Naive thymus-derived CD8-positive, alpha-beta T cell (primary cell): ENCODE measurements at regions not wholly inside any gene's neighbourhood (a gene's known extent, or its start where the extent isn't known, plus 50 kb on each side); places are given as distances from the start of the nearest gene placed in this dataset.

Experiments used
- ATAC-seq, 2 donors: fragments of 150-1000 bp; cut with Tn5 transposase in 1 of 2; sonication (Bioruptor Pico), chemical (Tn5 transposase) in 1 of 2; 1 replicate in 1 of 2; 2 replicates in 1 of 2; pipeline ENCODE4 v1.10.0; 2021; ENCODE audit warnings: mild to moderate bottlenecking in 2 of 2, moderate library complexity in 2 of 2
- POLR2A ChIA-PET: fragments of 350-600 bp; sonication (Branson Sonifier 250); formaldehyde crosslinking; loops from one replicate; lab custom pipeline; 2021; ENCODE audit warnings: antibody characterized with exemption; lab: Charles Lee
- DNase-seq, 10 donors: peaks; one replicate each; pipeline versions ENCODE4 v3.0.0 to v3.0.0-alpha.2; 2020 to 2022
- H3K27ac Mint-ChIP-seq, 10 donors: one replicate each; pipeline ENCODE4 v1.8.0; 2020 to 2022; ENCODE audit warnings: mild to moderate bottlenecking in 10 of 10, mixed read lengths in 10 of 10, moderate library complexity in 4 of 10, inconsistent platforms in 1 of 10
- H3K27me3 Mint-ChIP-seq, 5 donors: one replicate each; pipeline ENCODE4 v1.8.0; 2021 to 2022; ENCODE audit warnings: mixed read lengths in 5 of 5
- H3K36me3 Mint-ChIP-seq, 3 donors: one replicate each; pipeline ENCODE4 v1.8.0; 2020 to 2022; ENCODE audit warnings: mixed read lengths in 3 of 3, mild to moderate bottlenecking in 2 of 3, inconsistent platforms in 1 of 3
- H3K4me1 Mint-ChIP-seq, 4 donors: one replicate each; pipeline ENCODE4 v1.8.0; 2021 to 2022; ENCODE audit warnings: mixed read lengths in 4 of 4
- H3K4me3 Mint-ChIP-seq, 10 donors: one replicate each; pipeline ENCODE4 v1.8.0; 2020 to 2022; ENCODE audit warnings: mild to moderate bottlenecking in 10 of 10, mixed read lengths in 10 of 10, moderate library complexity in 6 of 10, inconsistent platforms in 1 of 10
- H3K9me3 Mint-ChIP-seq, 9 donors: one replicate each; pipeline ENCODE4 v1.8.0; 2020 to 2022; ENCODE audit warnings: mixed read lengths in 9 of 9, mild to moderate bottlenecking in 3 of 9, inconsistent platforms in 1 of 9, moderate library complexity in 1 of 9

- POLR2A ChIA-PET, result no interaction called here
- Mint-ChIP-seq H3K4me3 (peak overlapping the region; percentile 54 to 89 (median 76)), H3K9me3 (no peaks in the 10 kb centered on the region), H3K27me3 (peaks cover 0 to 19% (median 3%) of the 10 kb centered on the region in 5 donors), H3K36me3 (no peaks in the 10 kb centered on the region), H3K4me1 (peaks cover 14 to 37% (median 28%) of the 10 kb centered on the region in 4 donors), H3K27ac (peak overlapping the region in 9 of 10 donors; percentile 20 to 85 (median 79))
- ATAC-seq (peak; percentile 75 to 92), DNase-seq (peak in 7 of 10 donors; percentile 46 to 74 (median 64))
These were observed 127.9 kb downstream of the PXDC1 start for GRCh38 chr6:3623451-3624249.

DNA sequence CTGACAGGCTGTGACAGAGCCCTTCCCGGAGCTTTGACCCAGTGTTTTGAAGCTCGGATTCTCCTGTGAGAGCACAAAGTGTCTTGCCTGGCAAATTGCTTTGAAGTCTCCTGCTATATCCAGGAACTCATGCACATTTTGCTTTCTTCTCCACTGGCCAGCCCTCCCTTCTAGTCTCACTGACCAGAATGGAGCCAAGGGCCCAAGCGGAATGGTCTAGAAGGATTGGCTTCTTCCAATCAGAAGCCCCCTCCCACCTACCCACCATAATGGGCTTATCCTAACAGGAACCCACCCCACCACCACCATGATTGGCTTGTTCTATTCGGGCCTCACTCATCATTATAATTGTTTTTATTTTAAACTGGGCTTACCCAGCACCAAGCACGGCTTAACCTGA lies 130.1 kb downstream of the PXDC1 start:
- H3K4me1 Mint-ChIP-seq, result peaks cover 5 to 22% (median 15%) of the 10 kb centered on the region in 4 donors
- no peaks in the 10 kb centered on the region for H3K36me3 Mint-ChIP-seq
- DNase-seq (no peak), ATAC-seq (no peak)
- peaks cover 0 to 15% (median 3%) of the 10 kb centered on the region in 5 donors for H3K27me3 Mint-ChIP-seq
- H3K27ac Mint-ChIP-seq, result peak overlapping the region in 2 of 10 donors; percentile 27 to 75
- POLR2A ChIA-PET, result no interaction called here
- H3K4me3 Mint-ChIP-seq, result peak overlapping the region in 1 of 10 donors; percentile 10
- no peaks in the 10 kb centered on the region for H3K9me3 Mint-ChIP-seq

DNA sequence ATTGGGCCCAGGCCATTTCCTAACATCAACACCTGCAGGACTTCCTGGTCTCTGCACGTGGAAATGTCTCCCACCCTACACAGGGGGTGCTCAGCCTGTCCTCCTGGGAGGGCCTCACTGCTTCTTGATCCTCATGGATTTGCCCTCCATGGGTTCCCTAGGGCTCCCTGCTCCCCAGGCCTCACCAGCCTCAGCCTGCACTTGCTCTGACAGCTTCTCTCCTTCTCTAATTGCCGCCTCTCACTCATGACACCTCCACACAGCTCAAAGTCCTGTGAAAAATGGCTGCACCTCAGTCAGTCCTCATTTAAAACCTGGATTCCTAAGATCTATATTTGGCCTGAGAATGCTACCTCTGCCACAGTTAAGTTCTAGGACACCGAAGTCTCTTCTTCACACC lies 130.6 kb downstream of the PXDC1 start:
- H3K27ac Mint-ChIP-seq, result peak overlapping the region in 2 of 10 donors; percentile 25 to 27
- H3K36me3 Mint-ChIP-seq, result no peaks in the 10 kb centered on the region
- ATAC-seq (no peak), DNase-seq (no peak)
- H3K27me3 Mint-ChIP-seq, result peaks cover 0 to 13% (median 3%) of the 10 kb centered on the region in 5 donors
- peaks cover 5 to 22% (median 15%) of the 10 kb centered on the region in 4 donors for H3K4me1 Mint-ChIP-seq
- H3K4me3 Mint-ChIP-seq, result no peak overlapping the region
- POLR2A ChIA-PET, result no interaction called here
- no peaks in the 10 kb centered on the region for H3K9me3 Mint-ChIP-seq

- DNase-seq (no peak), ATAC-seq (no peak)
- Mint-ChIP-seq H3K27ac (no peak overlapping the region), H3K9me3 (no peaks in the 10 kb centered on the region), H3K36me3 (no peaks in the 10 kb centered on the region), H3K4me3 (no peak overlapping the region), H3K27me3 (peaks cover 0 to 13% (median 3%) of the 10 kb centered on the region in 5 donors), H3K4me1 (peaks cover 5 to 22% (median 15%) of the 10 kb centered on the region in 4 donors)
- POLR2A ChIA-PET, result no interaction called here
These were observed 131.1 kb downstream of the PXDC1 start for GRCh38 chr6:3620389-3620788.

GRCh38 chr6:3619800-3620199 lies 131.7 kb downstream of the PXDC1 start:
- H3K4me3 Mint-ChIP-seq, result no peak overlapping the region
- H3K27ac Mint-ChIP-seq, result no peak overlapping the region
- no peak for ATAC-seq
- peaks cover 0 to 13% (median 3%) of the 10 kb centered on the region in 5 donors for H3K27me3 Mint-ChIP-seq
- no peak for DNase-seq
- POLR2A ChIA-PET, result no interaction called here
- no peaks in the 10 kb centered on the region for H3K36me3 Mint-ChIP-seq
- H3K4me1 Mint-ChIP-seq, result peaks cover 5 to 20% (median 14%) of the 10 kb centered on the region in 4 donors
- no peaks in the 10 kb centered on the region for H3K9me3 Mint-ChIP-seq

DNA sequence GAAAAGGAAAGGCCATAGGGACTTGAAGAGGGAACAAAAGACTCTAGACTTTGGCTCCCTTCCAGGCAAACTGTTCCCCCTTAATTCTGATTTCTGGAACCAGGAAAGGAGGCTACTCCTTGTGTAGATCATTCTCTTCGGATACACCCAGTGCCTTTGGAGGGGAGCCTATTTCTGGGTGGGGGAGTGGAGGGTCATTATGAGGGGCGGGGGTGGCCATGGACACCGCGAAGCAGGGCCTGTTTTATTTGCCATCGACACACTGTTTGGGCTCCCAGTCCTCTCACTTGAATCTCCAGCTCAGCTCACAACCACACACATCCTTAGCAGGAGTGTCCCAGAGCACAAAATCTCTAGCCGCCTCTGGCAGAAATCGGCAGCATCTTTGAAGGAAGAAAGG lies 132.3 kb downstream of the PXDC1 start:
- Mint-ChIP-seq H3K4me3 (no peak overlapping the region), H3K36me3 (no peaks in the 10 kb centered on the region), H3K4me1 (peaks cover 5 to 15% (median 10%) of the 10 kb centered on the region in 4 donors), H3K27ac (no peak overlapping the region), H3K27me3 (peaks cover 0 to 12% (median 3%) of the 10 kb centered on the region in 5 donors), H3K9me3 (no peaks in the 10 kb centered on the region)
- ATAC-seq, result no peak
- POLR2A ChIA-PET, result no interaction called here
- no peak for DNase-seq

DNA sequence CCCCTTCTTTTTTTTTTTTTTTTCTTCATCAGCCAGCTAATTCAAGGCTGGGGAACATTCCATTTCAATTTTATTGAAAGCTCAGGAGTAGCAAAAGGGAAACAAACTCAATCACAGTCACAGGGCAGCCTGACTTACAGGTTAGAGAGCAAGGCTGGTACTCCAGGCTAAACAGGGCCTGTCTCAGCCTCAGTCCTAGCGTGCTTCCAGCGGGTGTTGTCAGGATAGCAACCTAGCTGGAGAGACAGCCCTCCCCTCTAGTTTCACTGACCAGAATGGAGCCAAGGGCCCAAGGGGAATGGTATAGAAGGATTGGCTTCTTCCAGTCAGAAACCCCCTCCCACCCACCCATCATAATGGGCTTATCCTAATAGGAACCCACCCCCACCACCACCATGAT lies 132.9 kb downstream of the PXDC1 start:
- Mint-ChIP-seq H3K9me3 (no peaks in the 10 kb centered on the region), H3K4me1 (peaks cover 3 to 10% (median 5%) of the 10 kb centered on the region in 4 donors), H3K27ac (no peak overlapping the region), H3K27me3 (peaks cover 0 to 13% (median 3%) of the 10 kb centered on the region in 5 donors), H3K36me3 (no peaks in the 10 kb centered on the region), H3K4me3 (no peak overlapping the region)
- DNase-seq (no peak), ATAC-seq (no peak)
- POLR2A ChIA-PET, result no interaction called here

DNA sequence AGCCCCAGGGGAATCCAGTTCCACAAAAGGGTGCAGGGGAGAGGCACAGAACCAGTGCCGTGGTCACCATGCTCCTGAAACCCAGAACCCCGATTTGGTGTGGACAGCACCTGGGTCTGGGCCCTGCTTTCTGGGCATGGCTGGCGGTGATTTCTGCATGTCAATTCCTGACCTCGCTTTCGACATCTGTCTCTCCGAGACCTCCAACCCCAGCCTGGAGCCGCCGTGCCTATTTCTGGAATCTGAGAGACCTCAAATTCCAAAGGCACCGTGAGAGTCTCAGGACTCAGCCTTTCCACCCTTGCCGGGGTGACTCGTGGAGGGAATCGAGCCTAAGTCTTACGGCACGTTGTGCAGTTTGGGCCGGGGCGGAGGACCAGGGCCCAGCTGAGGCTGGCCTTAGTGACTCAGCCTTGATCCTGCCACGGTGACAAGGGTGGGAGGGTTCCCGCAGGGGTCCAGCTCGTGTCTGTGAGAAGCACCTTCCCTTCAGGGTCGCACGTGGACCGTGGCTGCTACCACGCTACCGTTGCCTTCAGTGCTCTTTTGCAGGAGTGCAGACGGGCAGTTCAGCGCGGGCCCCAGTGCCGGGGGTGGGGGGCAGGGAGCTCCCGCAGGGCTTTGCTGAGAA lies 133.7 kb downstream of the PXDC1 start:
- Mint-ChIP-seq H3K4me3 (no peak overlapping the region), H3K27me3 (peaks cover 0 to 11% (median 3%) of the 10 kb centered on the region in 5 donors), H3K36me3 (no peaks in the 10 kb centered on the region), H3K27ac (no peak overlapping the region), H3K4me1 (peaks cover 0 to 2% (median 0%) of the 10 kb centered on the region in 4 donors), H3K9me3 (no peaks in the 10 kb centered on the region)
- no peak for ATAC-seq
- DNase-seq, result no peak
- POLR2A ChIA-PET, result no interaction called here

DNA sequence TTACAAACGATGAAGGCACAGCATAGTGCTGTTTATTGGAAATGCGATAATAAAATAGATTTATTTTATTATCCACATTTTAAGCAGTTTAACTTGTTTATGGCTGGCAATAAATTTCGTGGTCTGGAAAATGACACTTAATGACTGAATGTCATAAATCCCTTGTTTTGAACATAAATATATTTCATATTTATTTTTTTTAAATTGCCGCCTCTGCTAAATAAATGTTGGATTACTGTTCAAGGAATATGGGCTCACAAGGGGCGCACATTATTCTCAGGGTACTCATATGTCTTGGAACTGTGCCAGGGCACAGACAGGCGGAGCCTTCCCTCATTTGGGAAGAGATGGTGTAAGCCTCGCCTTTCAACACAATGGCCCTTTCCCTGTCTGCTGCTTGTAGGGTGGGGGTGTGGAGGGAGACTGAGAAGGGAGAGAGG lies 134.3 kb downstream of the PXDC1 start:
- ATAC-seq, result no peak
- H3K27ac Mint-ChIP-seq, result no peak overlapping the region
- no peak for DNase-seq
- no peaks in the 10 kb centered on the region for H3K4me1 Mint-ChIP-seq
- H3K36me3 Mint-ChIP-seq, result no peaks in the 10 kb centered on the region
- no peak overlapping the region for H3K4me3 Mint-ChIP-seq
- peaks cover 0 to 10% (median 3%) of the 10 kb centered on the region in 5 donors for H3K27me3 Mint-ChIP-seq
- H3K9me3 Mint-ChIP-seq, result no peaks in the 10 kb centered on the region
- POLR2A ChIA-PET, result no interaction called here

GRCh38 chr6:3616565-3617176 lies 134.8 kb downstream of the PXDC1 start:
- peak in 1 of 10 donors; percentile 7 for DNase-seq
- Mint-ChIP-seq H3K4me1 (no peaks in the 10 kb centered on the region), H3K27ac (no peak overlapping the region), H3K9me3 (no peaks in the 10 kb centered on the region), H3K4me3 (no peak overlapping the region), H3K36me3 (no peaks in the 10 kb centered on the region), H3K27me3 (peaks cover 0 to 10% (median 3%) of the 10 kb centered on the region in 5 donors)
- ATAC-seq, result no peak
- POLR2A ChIA-PET, result no interaction called here

DNA sequence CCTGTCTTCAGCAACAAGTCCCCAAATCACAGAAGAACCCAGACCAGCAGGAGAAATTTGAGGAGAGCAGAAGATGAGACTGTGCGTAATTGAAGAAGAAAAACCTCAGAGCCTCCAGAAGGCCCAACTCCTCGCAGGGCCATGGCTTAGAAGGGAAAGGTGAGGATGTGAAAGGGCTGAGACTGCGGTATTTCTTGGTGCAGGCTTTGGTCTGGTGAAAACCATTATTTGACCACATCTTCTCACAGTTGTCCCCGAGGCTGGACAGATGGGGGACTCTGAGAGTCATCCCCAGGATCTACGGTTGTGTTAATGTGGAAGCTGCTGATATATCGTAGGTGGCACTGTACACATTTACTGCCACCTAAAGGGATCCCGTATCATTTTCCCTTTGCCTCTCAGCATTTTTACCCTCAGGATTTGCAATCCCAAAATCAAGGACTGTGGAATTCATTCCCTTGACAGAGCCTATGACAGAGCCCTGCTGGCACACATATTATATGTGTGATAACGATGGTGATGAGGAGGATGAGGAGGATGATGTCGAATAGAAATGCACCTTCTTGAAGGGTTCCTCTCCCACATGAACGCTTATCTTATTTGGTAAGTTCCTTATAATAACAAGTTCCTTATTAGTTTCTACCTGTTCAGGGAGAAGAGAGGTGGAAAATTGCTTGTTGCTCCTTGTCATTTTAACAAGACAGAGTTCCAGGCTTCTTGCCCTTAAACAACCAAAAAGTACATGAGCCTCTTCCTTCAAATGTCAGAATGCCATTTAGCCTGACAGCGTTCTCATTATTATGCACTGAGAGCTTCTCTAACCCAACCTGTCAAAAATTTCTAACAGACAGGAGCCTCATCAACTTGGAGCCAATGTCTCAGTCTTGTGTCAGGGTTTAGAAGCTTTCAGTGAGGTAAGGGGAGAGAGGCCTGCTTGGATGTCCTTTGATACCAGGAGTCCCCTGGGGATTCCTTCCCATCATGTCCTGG lies 135.8 kb downstream of the PXDC1 start:
- POLR2A ChIA-PET, result no interaction called here
- Mint-ChIP-seq H3K9me3 (no peaks in the 10 kb centered on the region), H3K4me1 (no peaks in the 10 kb centered on the region), H3K36me3 (no peaks in the 10 kb centered on the region), H3K4me3 (no peak overlapping the region), H3K27ac (no peak overlapping the region), H3K27me3 (peaks cover 0 to 8% (median 7%) of the 10 kb centered on the region in 5 donors)
- ATAC-seq (no peak), DNase-seq (no peak)

DNA sequence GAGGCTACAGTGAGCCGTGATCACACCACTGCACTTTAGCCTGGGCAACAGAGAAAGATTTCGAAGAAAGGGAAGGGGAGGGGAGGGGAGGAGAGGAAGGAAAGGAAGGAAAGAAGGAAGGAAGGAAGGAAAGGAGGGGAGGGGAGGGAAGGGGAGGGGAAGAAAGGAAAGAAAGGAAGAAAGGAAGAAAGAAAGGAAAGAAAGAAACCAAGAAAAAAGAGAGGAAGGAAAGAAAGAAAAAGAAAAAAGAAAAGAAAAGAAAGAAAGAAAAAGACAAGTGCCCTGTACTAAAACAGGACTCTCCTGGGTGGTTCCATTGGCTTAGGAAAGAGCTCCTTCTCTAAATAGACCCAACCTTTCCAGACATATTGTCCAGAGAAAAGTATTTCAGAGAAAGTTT lies 136.6 kb downstream of the PXDC1 start:
- Mint-ChIP-seq H3K27ac (no peak overlapping the region), H3K4me3 (peak overlapping the region in 1 of 10 donors; percentile 54), H3K27me3 (peaks cover 0 to 8% (median 4%) of the 10 kb centered on the region in 5 donors), H3K9me3 (no peaks in the 10 kb centered on the region), H3K36me3 (no peaks in the 10 kb centered on the region), H3K4me1 (no peaks in the 10 kb centered on the region)
- ATAC-seq (no peak), DNase-seq (no peak)
- POLR2A ChIA-PET, result no interaction called here
